GM23248 (cell line): ENCODE measurements at regions not wholly inside any gene's neighbourhood (a gene's known extent, or its start where the extent isn't known, plus 50 kb on each side); places are given as distances from the start of the nearest gene placed in this dataset.
"Not testable (repeated sequence)": the region's sequence is repeated elsewhere in the genome, so short reads cannot be mapped to it uniquely, and the experiment has no call there.

Source experiments
- DNase-seq: peaks from one replicate; pipeline ENCODE4 v3.0.0-alpha.2; 2015
- H2AFZ ChIP-seq: fragments of 200-600 bp; sonication (generic); 2 replicates; pipeline ENCODE4 v1.6.1; 2016; ENCODE audit warnings: antibody characterized with exemption
- H3F3A ChIP-seq: fragments of 200-600 bp; sonication (generic); 2 replicates; pipeline ENCODE4 v1.6.1; 2016; ENCODE audit warnings: mild to moderate bottlenecking, antibody characterized with exemption, mixed run types; ENCODE audit not compliant: insufficient read depth
- H3K27ac ChIP-seq: fragments of 200-600 bp; sonication (generic); 2 replicates; pipeline ENCODE4 v1.5.1; 2016; ENCODE audit warnings: mild to moderate bottlenecking
- H3K27me3 ChIP-seq: fragments of 200-600 bp; sonication (generic); replicated peaks from 2 replicates; pipeline ENCODE4 v1.6.1; 2016; ENCODE audit warnings: mild to moderate bottlenecking; ENCODE audit not compliant: insufficient read depth
- H3K36me3 ChIP-seq: fragments of 200-600 bp; sonication (generic); 2 replicates; pipeline ENCODE4 v1.6.1; 2016; ENCODE audit warnings: low read depth, mild to moderate bottlenecking
- H3K4me1 ChIP-seq: fragments of 200-600 bp; sonication (generic); 2 replicates; pipeline ENCODE4 v1.6.1; 2016; ENCODE audit warnings: mild to moderate bottlenecking; ENCODE audit not compliant: insufficient read depth
- H3K4me2 ChIP-seq: fragments of 200-600 bp; sonication (generic); one replicate; pipeline ENCODE4 v1.6.1; 2016; ENCODE audit warnings: mild to moderate bottlenecking; ENCODE audit not compliant: unreplicated experiment
- H3K4me3 ChIP-seq: fragments of 200-600 bp; sonication (generic); 2 replicates; pipeline ENCODE4 v1.5.1; 2016; ENCODE audit warnings: mild to moderate bottlenecking
- H3K79me2 ChIP-seq: fragments of 200-600 bp; sonication (generic); 2 replicates; pipeline ENCODE4 v1.6.1; 2016; ENCODE audit warnings: mild to moderate bottlenecking; ENCODE audit not compliant: insufficient read depth
- H3K9ac ChIP-seq: fragments of 200-600 bp; sonication (generic); 2 replicates; pipeline ENCODE4 v1.6.1; 2016; ENCODE audit warnings: mild to moderate bottlenecking
- H3K9me2 ChIP-seq: fragments of 200-600 bp; sonication (generic); 2 replicates; pipeline ENCODE4 v1.6.1; 2016; ENCODE audit warnings: mixed run types, mild to moderate bottlenecking, moderate library complexity; ENCODE audit not compliant: insufficient read depth
- H3K9me3 ChIP-seq: fragments of 200-600 bp; sonication (generic); one replicate; pipeline ENCODE4 v1.6.1; 2017; ENCODE audit warnings: low read depth
- H4K20me1 ChIP-seq: fragments of 200-600 bp; sonication (generic); 2 replicates; pipeline ENCODE4 v1.6.0; 2016; ENCODE audit not compliant: insufficient read depth
- EZH2 ChIP-seq: fragments of 200-600 bp; sonication (generic); IDR thresholded peaks from 2 replicates; pipeline ENCODE4 v1.6.1; 2018; ENCODE audit warnings: antibody characterized with exemption, mild to moderate bottlenecking; ENCODE audit not compliant: insufficient read depth, poor library complexity, severe bottlenecking
- EZH2phosphoT487 ChIP-seq: fragments of 200-600 bp; sonication (generic); IDR thresholded peaks from 2 replicates; pipeline ENCODE4 v1.6.1; 2018; ENCODE audit warnings: antibody characterized with exemption, moderate library complexity, mild to moderate bottlenecking, low read depth; ENCODE audit not compliant: insufficient read depth
- WGBS, 2 experiments: methylation state at CpG; one replicate each; pipeline ENCODE4 v1.1.6; 2015 to 2017; ENCODE audit warnings: low lambda C conversion rate in 2 of 2, low coverage in 1 of 2; ENCODE audit errors: missing lambda C conversion rate in 2 of 2; 5-methylcytosine and 5-hydroxymethylcytosine counted together
- in situ Hi-C: fragments of 300-500 bp; cut with MboI; formaldehyde crosslinking; loops from 2 replicates; pipeline ENCODE4 v1.15.0; 2020

- in situ Hi-C loops = no loop called here
- no peaks in the 10 kb centered on the region for H3K36me3 ChIP-seq
Observed at GRCh38 chr18:35851286-35851970, 121.1 kb upstream of the RMP24 start.

GRCh38 chr18:35852786-35853185, 119.7 kb upstream of the RMP24 start:
- Histone ChIP-seq H3K36me3 (no peaks in the 10 kb centered on the region), H3K9me2 (no peaks in the 10 kb centered on the region), H3K27ac (no peak overlapping the region), H3K79me2 (no peaks in the 10 kb centered on the region), H2AFZ (no peak overlapping the region), H3K9ac (no peak overlapping the region), H3K9me3 (no peaks in the 10 kb centered on the region), H3K4me2 (no peak overlapping the region), H3K4me1 (no peaks in the 10 kb centered on the region), H3K27me3 (no peaks in the 10 kb centered on the region), H3F3A (no peaks in the 10 kb centered on the region), H3K4me3 (no peak overlapping the region), H4K20me1 (no peaks in the 10 kb centered on the region)
- no peak for TF ChIP-seq EZH2
- no peak for TF ChIP-seq EZH2phosphoT487
- DNase-seq = no peak
- in situ Hi-C loops = no loop called here
- WGBS, 2 experiments = 46 to 75% methylated on average over 2 of the region's 2 CpGs

More at GRCh38 chr18:35851286-35851970, 121.1 kb upstream of the RMP24 start:
- Histone ChIP-seq H4K20me1 (no peaks in the 10 kb centered on the region), H3K27ac (no peak overlapping the region), H3K79me2 (no peaks in the 10 kb centered on the region), H2AFZ (no peak overlapping the region), H3K4me2 (no peak overlapping the region), H3K27me3 (no peaks in the 10 kb centered on the region), H3F3A (no peaks in the 10 kb centered on the region), H3K4me1 (no peaks in the 10 kb centered on the region), H3K9ac (no peak overlapping the region), H3K9me3 (no peaks in the 10 kb centered on the region), H3K9me2 (no peaks in the 10 kb centered on the region), H3K4me3 (no peak overlapping the region)
- TF ChIP-seq EZH2 (no peak), EZH2phosphoT487 (no peak)
- DNase-seq = no peak
- 21 to 26% methylated on average over 5 of the region's 5 CpGs for WGBS, 2 experiments

- no peaks in the 10 kb centered on the region for H3K27me3 ChIP-seq
- in situ Hi-C loops = no loop called here
- no peak for DNase-seq
- no peak overlapping the region for H3K27ac ChIP-seq
- no peak overlapping the region for H2AFZ ChIP-seq
- H4K20me1 ChIP-seq = no peaks in the 10 kb centered on the region
- no peaks in the 10 kb centered on the region for H3K36me3 ChIP-seq
- H3K79me2 ChIP-seq = no peaks in the 10 kb centered on the region
- H3K9me2 ChIP-seq = no peaks in the 10 kb centered on the region
- WGBS, 2 experiments = 57 to 61% methylated on average over 5 of the region's 5 CpGs
- no peak overlapping the region for H3K4me2 ChIP-seq
- no peaks in the 10 kb centered on the region for H3K9me3 ChIP-seq
- TF ChIP-seq EZH2phosphoT487 (no peak), EZH2 (no peak)
- no peak overlapping the region for H3K9ac ChIP-seq
- no peaks in the 10 kb centered on the region for H3K4me1 ChIP-seq
- no peak overlapping the region for H3K4me3 ChIP-seq
- no peaks in the 10 kb centered on the region for H3F3A ChIP-seq
Observed at GRCh38 chr18:35854095-35854494, 118.4 kb upstream of the RMP24 start.

GRCh38 chr18:35856178-35856577, 116.3 kb upstream of the RMP24 start:
- H2AFZ ChIP-seq = no peak overlapping the region
- H3K4me3 ChIP-seq = no peak overlapping the region
- H3K27ac ChIP-seq = no peak overlapping the region
- H3K9me3 ChIP-seq = no peaks in the 10 kb centered on the region
- in situ Hi-C loops = no loop called here
- no peaks in the 10 kb centered on the region for H3F3A ChIP-seq
- no peak for DNase-seq
- 42 to 55% methylated on average over 3 of the region's 3 CpGs for WGBS, 2 experiments
- no peaks in the 10 kb centered on the region for H4K20me1 ChIP-seq
- H3K27me3 ChIP-seq = no peaks in the 10 kb centered on the region
- H3K9ac ChIP-seq = no peak overlapping the region
- H3K4me1 ChIP-seq = no peaks in the 10 kb centered on the region
- no peaks in the 10 kb centered on the region for H3K36me3 ChIP-seq
- no peak overlapping the region for H3K4me2 ChIP-seq
- no peaks in the 10 kb centered on the region for H3K9me2 ChIP-seq
- TF ChIP-seq EZH2 (no peak), EZH2phosphoT487 (no peak)
- no peaks in the 10 kb centered on the region for H3K79me2 ChIP-seq

GRCh38 chr18:35856721-35857120, 115.8 kb upstream of the RMP24 start:
- DNase-seq, H3K4me2 ChIP-seq, H4K20me1 ChIP-seq, H3K4me3 ChIP-seq, H3K9ac ChIP-seq, H3K9me3 ChIP-seq, in situ Hi-C loops, H3K36me3 ChIP-seq, H2AFZ ChIP-seq, H3K4me1 ChIP-seq, H3K9me2 ChIP-seq, H3K27me3 ChIP-seq, H3K79me2 ChIP-seq, H3K27ac ChIP-seq, H3F3A ChIP-seq: not testable (repeated sequence)
- 0% methylated on average over 1 of the region's 1 CpG for WGBS, 2 experiments

- H3F3A ChIP-seq, H3K4me1 ChIP-seq, H3K9me2 ChIP-seq, H3K4me3 ChIP-seq, H3K27me3 ChIP-seq, H4K20me1 ChIP-seq, in situ Hi-C loops, H3K4me2 ChIP-seq, H3K36me3 ChIP-seq, H3K9ac ChIP-seq, H3K9me3 ChIP-seq, H3K79me2 ChIP-seq, H3K27ac ChIP-seq, DNase-seq, H2AFZ ChIP-seq: not testable (repeated sequence)
Observed at GRCh38 chr18:35857581-35857980, 114.9 kb upstream of the RMP24 start.
